Right lobe of liver (tissue), 6 donors: ENCODE measurements at regions not wholly inside any gene's neighbourhood (a gene's known extent, or its start where the extent isn't known, plus 50 kb on each side); places are given as distances from the start of the nearest gene placed in this dataset.
"Not testable (repeated sequence)": the region's sequence is repeated elsewhere in the genome, so short reads cannot be mapped to it uniquely, and the experiment has no call there.

Source experiments
- ATAC-seq, 4 donors: fragments of 200-7000 bp; cut with Tn5 transposase; one replicate each; pipeline ENCODE4 v1.9.1; 2020; ENCODE audit warnings: mild to moderate bottlenecking in 4 of 4, moderate library complexity in 4 of 4
- DNase-seq, 3 donors: peaks; one replicate each; pipeline ENCODE4 v3.0.0-alpha.2; 2020
- H3K27ac ChIP-seq, 3 donors: fragments of 200-600 bp; one replicate each; pipeline ENCODE4 v1.8.0; 2022
- H3K27me3 ChIP-seq, 2 donors: fragments of 200-600 bp; one replicate each; pipeline ENCODE4 v1.8.0; 2022
- H3K36me3 ChIP-seq, 4 donors: fragments of 200-600 bp; sonication (generic) in 1 of 4; one replicate each; pipeline versions ENCODE4 v1.5.1 to v1.8.0; 2017 to 2022; ENCODE audit warnings: control low read depth in 1 of 4
- H3K4me1 ChIP-seq, 4 donors: fragments of 200-600 bp; sonication (generic) in 1 of 4; one replicate each; pipeline versions ENCODE4 v1.5.1 to v1.8.0; 2017 to 2022; ENCODE audit warnings: control low read depth in 1 of 4
- H3K4me3 ChIP-seq, 3 donors: fragments of 200-600 bp; one replicate each; pipeline ENCODE4 v1.8.0; 2022
- H3K9me3 ChIP-seq, 4 donors: fragments of 200-600 bp; sonication (generic) in 1 of 4; one replicate each; pipeline versions ENCODE4 v1.5.1 to v1.8.0; 2017 to 2022; ENCODE audit warnings: control low read depth in 1 of 4
- POLR2A ChIP-seq: fragments of 450-650 bp; IDR thresholded peaks from one replicate; pipeline ENCODE4 v1.6.1; 2017; ENCODE audit warnings: antibody characterized with exemption, mild to moderate bottlenecking
- WGBS: methylation state at CpG from one replicate; pipeline ENCODE4 v1.1.6; 2018; ENCODE audit warnings: low coverage, low lambda C conversion rate; ENCODE audit not compliant: insufficient coverage; ENCODE audit errors: missing lambda C conversion rate; 5-methylcytosine and 5-hydroxymethylcytosine counted together
- intact Hi-C, 2 donors: fragments of 100-400 bp; cut with DNase I; formaldehyde crosslinking; loops; one replicate each; pipeline versions ENCODE4 v1.11.2 to v1.14.1; 2022
- TF ChIP-seq, protein P1 (sequence below), 4 donors: fragments of 200-600 bp in 3 of 4; fragments of 450-650 bp in 1 of 4; IDR thresholded peaks; one replicate each; pipeline versions ENCODE4 v1.5.1 to v1.8.0; 2016 to 2022; ENCODE audit warnings: antibody characterized with exemption in 4 of 4, mild to moderate bottlenecking in 2 of 4
- donor health status: DM: no; HTN: yes; CAD: no.
- donor health status: DM: no; HTN: no; CAD: no.
- donor health status: DM: no; HTN: no; CAD: no.
- donor health status: DM: no; HTN: yes; CAD: no.
- donor health status: DM: no; HTN: yes; CAD: no.

DNA sequence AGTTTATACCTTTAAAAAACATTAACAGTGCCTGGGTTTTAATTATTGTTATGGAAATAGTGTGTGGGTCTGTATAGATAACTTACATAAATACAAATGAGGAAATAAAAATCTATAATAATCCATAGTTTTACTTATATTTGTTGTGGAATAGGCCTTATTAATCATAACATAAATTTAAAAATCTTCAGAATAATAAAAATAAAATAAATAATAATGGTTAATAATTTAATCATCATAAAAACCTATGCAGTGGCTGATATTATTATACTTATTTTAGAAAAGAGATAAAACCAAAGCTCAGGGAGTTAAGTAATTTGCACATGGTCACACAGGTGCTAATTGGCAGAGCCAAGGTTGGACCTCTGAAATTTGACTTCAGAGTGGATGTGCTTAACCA is 785.3 kb upstream of the SEMA6A start:
- H3K4me1 ChIP-seq = no peaks in the 10 kb centered on the region
- no peak for ATAC-seq
- no peaks in the 10 kb centered on the region for H3K27me3 ChIP-seq
- no peak overlapping the region for H3K4me3 ChIP-seq
- intact Hi-C loops = no loop called here
- H3K9me3 ChIP-seq = no peaks in the 10 kb centered on the region
- TF ChIP-seq, protein P1, sequence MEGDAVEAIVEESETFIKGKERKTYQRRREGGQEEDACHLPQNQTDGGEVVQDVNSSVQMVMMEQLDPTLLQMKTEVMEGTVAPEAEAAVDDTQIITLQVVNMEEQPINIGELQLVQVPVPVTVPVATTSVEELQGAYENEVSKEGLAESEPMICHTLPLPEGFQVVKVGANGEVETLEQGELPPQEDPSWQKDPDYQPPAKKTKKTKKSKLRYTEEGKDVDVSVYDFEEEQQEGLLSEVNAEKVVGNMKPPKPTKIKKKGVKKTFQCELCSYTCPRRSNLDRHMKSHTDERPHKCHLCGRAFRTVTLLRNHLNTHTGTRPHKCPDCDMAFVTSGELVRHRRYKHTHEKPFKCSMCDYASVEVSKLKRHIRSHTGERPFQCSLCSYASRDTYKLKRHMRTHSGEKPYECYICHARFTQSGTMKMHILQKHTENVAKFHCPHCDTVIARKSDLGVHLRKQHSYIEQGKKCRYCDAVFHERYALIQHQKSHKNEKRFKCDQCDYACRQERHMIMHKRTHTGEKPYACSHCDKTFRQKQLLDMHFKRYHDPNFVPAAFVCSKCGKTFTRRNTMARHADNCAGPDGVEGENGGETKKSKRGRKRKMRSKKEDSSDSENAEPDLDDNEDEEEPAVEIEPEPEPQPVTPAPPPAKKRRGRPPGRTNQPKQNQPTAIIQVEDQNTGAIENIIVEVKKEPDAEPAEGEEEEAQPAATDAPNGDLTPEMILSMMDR (IDR thresholded peaks at IDR 0.05) = no peak
- no peak for TF ChIP-seq POLR2A
- no peak for DNase-seq
- H3K36me3 ChIP-seq = no peaks in the 10 kb centered on the region
- no peak overlapping the region for H3K27ac ChIP-seq

DNA sequence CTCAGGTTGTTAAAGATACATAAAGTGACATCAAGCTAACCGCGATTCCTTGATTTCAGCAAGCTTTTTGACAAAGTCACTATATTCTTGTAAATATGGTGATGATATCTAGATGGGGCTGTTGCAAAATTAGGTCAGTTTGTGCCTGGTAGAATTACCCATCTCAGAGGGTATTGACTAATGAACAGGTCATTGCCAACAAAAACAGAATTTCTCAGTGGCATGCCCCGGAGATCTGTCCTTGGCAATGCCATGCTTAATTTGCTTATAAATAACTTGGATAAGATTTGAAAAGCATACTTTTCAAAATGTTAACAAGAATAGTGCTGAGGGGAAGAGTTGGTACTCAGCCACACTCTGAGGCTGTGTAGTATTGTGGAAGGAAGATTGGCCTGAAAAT is 783.3 kb upstream of the SEMA6A start:
- intact Hi-C loops = no loop called here
- no peaks in the 10 kb centered on the region for H3K9me3 ChIP-seq
- no peak for ATAC-seq
- H3K4me3 ChIP-seq = no peak overlapping the region
- no peaks in the 10 kb centered on the region for H3K36me3 ChIP-seq
- no peaks in the 10 kb centered on the region for H3K27me3 ChIP-seq
- TF ChIP-seq, protein P1 (IDR thresholded peaks at IDR 0.05) = no peak
- no peak for TF ChIP-seq POLR2A
- no peak for DNase-seq
- WGBS = 76% methylated on average over 3 of the region's 3 CpGs
- no peaks in the 10 kb centered on the region for H3K4me1 ChIP-seq
- no peak overlapping the region for H3K27ac ChIP-seq

DNA sequence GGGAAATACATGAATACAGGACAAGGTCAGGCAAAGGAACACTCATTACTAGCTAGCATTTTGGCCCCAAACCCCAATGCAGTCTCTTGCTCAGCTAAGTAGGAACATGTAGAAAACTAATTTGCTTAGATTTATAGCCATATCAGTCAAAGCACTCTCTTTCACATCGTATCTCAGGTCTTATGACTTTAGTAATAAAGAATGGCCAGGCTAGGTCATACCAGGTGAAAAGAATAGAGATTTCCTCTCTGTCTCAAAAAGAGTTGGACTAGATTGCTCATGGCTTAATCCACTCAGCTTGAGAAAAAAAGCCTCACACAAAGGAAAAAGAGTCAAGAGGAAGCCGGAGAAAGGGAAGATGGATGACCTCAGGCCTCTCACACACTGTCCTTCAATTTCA is 772.7 kb upstream of the SEMA6A start:
- intact Hi-C loops = no loop called here
- Histone ChIP-seq H3K4me3 (no peak overlapping the region), H3K27ac (no peak overlapping the region), H3K27me3 (no peaks in the 10 kb centered on the region), H3K36me3 (no peaks in the 10 kb centered on the region), H3K4me1 (no peaks in the 10 kb centered on the region), H3K9me3 (no peaks in the 10 kb centered on the region)
- ATAC-seq (no peak), DNase-seq (no peak)
- 39% methylated on average over 2 of the region's 2 CpGs for WGBS
- TF ChIP-seq, protein P1 (IDR thresholded peaks at IDR 0.05) = no peak
- no peak for TF ChIP-seq POLR2A

DNA sequence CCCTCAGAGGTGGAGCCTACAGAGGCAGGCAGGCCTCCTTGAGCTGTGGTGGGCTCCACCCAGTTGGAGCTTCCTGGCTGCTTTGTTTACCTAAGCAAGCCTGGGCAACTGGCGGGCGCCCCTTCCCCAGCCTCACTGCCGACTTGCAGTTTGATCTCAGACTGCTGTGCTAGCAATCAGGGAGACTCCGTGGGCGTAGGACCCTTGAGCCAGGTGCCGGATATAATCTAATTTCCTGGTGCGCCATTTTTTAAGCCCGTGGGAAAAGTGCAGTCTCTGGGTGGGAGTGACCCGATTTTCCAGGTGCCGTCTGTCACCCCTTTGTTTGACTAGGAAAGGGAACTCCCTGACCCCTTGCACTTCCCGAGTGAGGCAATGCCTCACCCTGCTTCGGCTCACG is 769.1 kb upstream of the SEMA6A start:
- WGBS = 46% methylated on average over 11 of the region's 13 CpGs
- DNase-seq, H3K36me3 ChIP-seq, H3K4me1 ChIP-seq, intact Hi-C loops, H3K9me3 ChIP-seq, H3K27me3 ChIP-seq, H3K27ac ChIP-seq, H3K4me3 ChIP-seq, ATAC-seq: not testable (repeated sequence)

DNA sequence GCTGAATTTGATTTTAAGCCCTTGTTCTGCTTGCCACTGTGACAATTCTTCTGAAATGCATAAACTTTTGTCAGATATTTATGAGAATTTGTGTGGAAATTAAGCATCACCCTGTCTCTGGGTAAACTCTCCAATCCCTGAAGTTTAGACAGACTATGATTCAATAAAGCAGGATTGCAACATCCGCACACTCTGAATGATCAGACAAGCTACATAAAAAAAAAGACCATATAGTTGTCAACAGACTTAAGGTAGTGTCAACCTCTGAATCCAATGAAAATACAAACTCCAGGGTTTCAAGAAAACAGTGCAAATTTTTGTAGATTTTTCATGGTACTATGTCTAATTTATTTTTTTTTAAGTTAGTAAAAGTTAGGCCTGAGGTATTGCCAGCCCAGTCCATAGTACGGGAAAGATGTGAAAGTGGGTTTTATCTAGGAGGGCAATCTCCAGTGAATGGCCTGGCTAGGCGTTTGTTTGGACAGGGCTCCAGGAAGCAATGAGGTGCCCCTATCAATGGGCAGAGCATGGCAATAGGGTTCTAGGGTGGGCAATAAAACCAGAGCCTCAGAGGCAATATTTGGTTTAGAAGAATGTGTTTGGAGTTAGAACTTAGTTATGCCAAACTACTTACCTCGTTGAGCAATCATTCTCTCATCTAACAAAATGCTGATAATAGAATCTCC is 762.6 kb upstream of the SEMA6A start:
- Histone ChIP-seq H3K27me3 (no peaks in the 10 kb centered on the region), H3K4me3 (no peak overlapping the region), H3K36me3 (no peaks in the 10 kb centered on the region), H3K27ac (no peak overlapping the region), H3K4me1 (no peaks in the 10 kb centered on the region), H3K9me3 (no peaks in the 10 kb centered on the region)
- ATAC-seq (no peak), DNase-seq (no peak)
- intact Hi-C loops = no loop called here
- WGBS = 46% methylated on average over 4 of the region's 4 CpGs
- TF ChIP-seq, protein P1 (IDR thresholded peaks at IDR 0.05) = no peak
- no peak for TF ChIP-seq POLR2A
